Activated B cell treated with CpG ODN at 0.5 μM for 24 hours (primary cell): ENCODE measurements at regions not wholly inside any gene's neighbourhood (a gene's known extent, or its start where the extent isn't known, plus 50 kb on each side); places are given as distances from the start of the nearest gene placed in this dataset.
A peak's percentile ranks its signal among the peaks of the same experiment; 100 is the strongest.

Experiments used
- ATAC-seq: fragments of 200-7000 bp; cut with Tn5 transposase; one replicate; pipeline ENCODE4 v1.10.0; 2021; ENCODE audit warnings: low read depth, mild to moderate bottlenecking, moderate library complexity
- CTCF ChIA-PET: fragments of 350-600 bp; sonication (Branson Sonifier 250); formaldehyde crosslinking; loops from one replicate; lab custom pipeline; 2021; ENCODE audit warnings: antibody characterized with exemption; lab: Charles Lee
- POLR2A ChIA-PET: fragments of 350-600 bp; sonication (Branson Sonifier 250); formaldehyde crosslinking; loops from one replicate; lab custom pipeline; 2021; ENCODE audit warnings: antibody characterized with exemption; lab: Charles Lee
- DNase-seq: peaks from one replicate; pipeline ENCODE4 v3.0.0; 2022
- H3K27ac Mint-ChIP-seq: one replicate; pipeline ENCODE4 v1.8.0; 2020; ENCODE audit warnings: mixed read lengths
- H3K27me3 Mint-ChIP-seq: one replicate; pipeline ENCODE4 v1.8.0; 2021; ENCODE audit warnings: mixed read lengths
- H3K36me3 Mint-ChIP-seq: one replicate; pipeline ENCODE4 v1.8.0; 2021; ENCODE audit warnings: low read depth, mixed read lengths
- H3K4me1 Mint-ChIP-seq: one replicate; pipeline ENCODE4 v1.8.0; 2021; ENCODE audit warnings: mixed read lengths
- H3K4me3 Mint-ChIP-seq: one replicate; pipeline ENCODE4 v1.8.0; 2020; ENCODE audit warnings: mild to moderate bottlenecking, mixed read lengths
- H3K9me3 Mint-ChIP-seq: one replicate; pipeline ENCODE4 v1.8.0; 2020; ENCODE audit warnings: mixed read lengths
- CTCF ChIP-seq: fragments of 200-600 bp; IDR thresholded peaks from one replicate; pipeline ENCODE4 v1.8.0; 2022; ENCODE audit warnings: antibody characterized with exemption, mild to moderate bottlenecking
- intact Hi-C: fragments of 100-400 bp; cut with micrococcal nuclease; formaldehyde crosslinking; loops from one replicate; pipeline ENCODE4 v1.15.1; 2024

- H3K27ac Mint-ChIP-seq = no peak overlapping the region
- ChIA-PET CTCF (interaction anchor here (1.0 to 2.6 kb wide), 6 partner anchors 15 to 999 kb away, joined by 3 to 14 read pairs (median 4); no protein-coding TSS in a partner anchor), POLR2A (interaction anchor here (0.5 to 1.8 kb wide), 3 partner anchors 385 to 1412 kb away, joined by 3 to 6 read pairs (median 4); no protein-coding TSS in a partner anchor)
- no peak overlapping the region for H3K4me3 Mint-ChIP-seq
- H3K36me3 Mint-ChIP-seq = no peaks in the 10 kb centered on the region
- DNase-seq (no peak), ATAC-seq (no peak)
- H3K4me1 Mint-ChIP-seq = peaks cover 31% of the 10 kb centered on the region
- H3K9me3 Mint-ChIP-seq = no peaks in the 10 kb centered on the region
- intact Hi-C loops = loop anchor here (2.0 kb wide), 1 partner anchor 846 kb away; the partner anchor contains the start of gene MEF2C
- TF ChIP-seq CTCF = no peak
- H3K27me3 Mint-ChIP-seq = no peaks in the 10 kb centered on the region
Measured at GRCh38 chr5:89728750-89729149, 680.8 kb downstream of the CETN3 start.

GRCh38 chr5:89728134-89728533, 681.4 kb downstream of the CETN3 start:
- Mint-ChIP-seq H3K4me3 (peak overlapping the region; percentile 9), H3K9me3 (no peaks in the 10 kb centered on the region), H3K27ac (peak overlapping the region; percentile 42), H3K36me3 (no peaks in the 10 kb centered on the region), H3K4me1 (peaks cover 29% of the 10 kb centered on the region), H3K27me3 (no peaks in the 10 kb centered on the region)
- ChIA-PET CTCF (no interaction called here), POLR2A (interaction anchor here (1.1 to 1.8 kb wide), 2 partner anchors 385 to 839 kb away, joined by 4 to 6 read pairs; no protein-coding TSS in a partner anchor)
- intact Hi-C loops = loop anchor here (2.0 kb wide), 1 partner anchor 845 kb away; the partner anchor contains the start of gene MEF2C
- no peak for TF ChIP-seq CTCF
- no peak for ATAC-seq
- no peak for DNase-seq

GRCh38 chr5:89724379-89725095, 685.0 kb downstream of the CETN3 start:
- Mint-ChIP-seq H3K27ac (no peak overlapping the region), H3K9me3 (no peaks in the 10 kb centered on the region), H3K4me3 (no peak overlapping the region), H3K4me1 (peaks cover 20% of the 10 kb centered on the region), H3K36me3 (no peaks in the 10 kb centered on the region), H3K27me3 (no peaks in the 10 kb centered on the region)
- TF ChIP-seq CTCF = no peak
- DNase-seq = no peak
- no peak for ATAC-seq
- intact Hi-C loops = no loop called here
- ChIA-PET POLR2A (no interaction called here), CTCF (no interaction called here)

- intact Hi-C loops = no loop called here
- DNase-seq = no peak
- ChIA-PET POLR2A (interaction anchor here (0.6 kb wide), 1 partner anchor 271 kb away, joined by 3 read pairs; no protein-coding TSS in a partner anchor), CTCF (no interaction called here)
- H3K4me3 Mint-ChIP-seq = no peak overlapping the region
- ATAC-seq = no peak
- no peaks in the 10 kb centered on the region for H3K27me3 Mint-ChIP-seq
- H3K27ac Mint-ChIP-seq = no peak overlapping the region
- H3K36me3 Mint-ChIP-seq = no peaks in the 10 kb centered on the region
- H3K9me3 Mint-ChIP-seq = no peaks in the 10 kb centered on the region
- peaks cover 14% of the 10 kb centered on the region for H3K4me1 Mint-ChIP-seq
- no peak for TF ChIP-seq CTCF
Measured at GRCh38 chr5:89723907-89724306, 685.6 kb downstream of the CETN3 start.

- Mint-ChIP-seq H3K4me3 (no peak overlapping the region), H3K36me3 (no peaks in the 10 kb centered on the region), H3K27me3 (no peaks in the 10 kb centered on the region), H3K4me1 (peaks cover under 1% of the 10 kb centered on the region), H3K27ac (no peak overlapping the region), H3K9me3 (no peaks in the 10 kb centered on the region)
- POLR2A ChIA-PET = no interaction called here
- CTCF ChIA-PET = no interaction called here
- TF ChIP-seq CTCF = no peak
- no peak for ATAC-seq
- intact Hi-C loops = no loop called here
- no peak for DNase-seq
Measured at GRCh38 chr5:89722538-89722937, 687.0 kb downstream of the CETN3 start.
